GM21360 (cell line): ENCODE measurements at regions not wholly inside any gene's neighbourhood (a gene's known extent, or its start where the extent isn't known, plus 50 kb on each side); places are given as distances from the start of the nearest gene placed in this dataset.

Experiments
- ATAC-seq: cut with Tn5 transposase; IDR thresholded peaks from one replicate; pipeline ENCODE4 v1.9.1; 2021; ENCODE audit warnings: mild to moderate bottlenecking, moderate library complexity; ENCODE audit not compliant: unreplicated experiment

DNA sequence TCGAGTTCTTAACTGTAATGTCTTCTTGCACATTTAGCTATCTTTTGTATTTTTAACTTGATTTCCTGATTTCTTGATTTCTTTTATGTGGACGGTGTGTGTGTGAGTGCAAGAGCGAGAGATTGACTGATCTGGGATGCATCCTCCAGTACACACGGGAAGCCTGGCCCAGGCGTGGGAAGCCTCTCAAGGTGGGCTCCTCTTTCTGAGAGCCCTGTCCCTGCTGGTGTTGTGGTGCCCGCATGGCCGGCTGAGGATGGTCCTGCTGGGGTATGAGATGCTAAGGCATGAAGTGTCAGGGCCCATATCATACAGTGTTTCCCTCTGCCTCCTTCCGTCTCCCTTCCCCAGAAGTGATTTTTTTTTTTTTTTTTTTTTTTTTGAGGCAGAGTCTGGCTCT lies 130.8 kb upstream of the TCERG1L start:
- no peak for ATAC-seq

DNA sequence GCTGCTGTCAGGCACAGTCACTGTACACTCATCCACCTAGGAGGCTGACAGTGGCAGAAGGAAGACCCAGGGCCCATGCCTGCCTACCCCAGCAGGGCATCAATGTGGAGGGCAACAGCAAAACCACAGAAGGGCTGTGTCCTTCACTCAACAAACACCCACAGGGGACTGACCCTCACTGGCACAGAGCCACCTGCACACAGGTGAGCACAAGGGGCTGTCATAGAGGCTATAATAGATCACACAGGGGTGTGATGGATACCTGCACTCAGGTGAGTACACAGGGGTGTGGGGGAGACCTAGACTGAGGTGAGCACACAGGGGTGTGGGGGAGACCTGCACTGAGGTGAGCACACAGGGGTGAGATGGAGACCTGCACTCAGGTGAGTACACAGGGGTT lies 132.8 kb upstream of the TCERG1L start:
- ATAC-seq: no peak

DNA sequence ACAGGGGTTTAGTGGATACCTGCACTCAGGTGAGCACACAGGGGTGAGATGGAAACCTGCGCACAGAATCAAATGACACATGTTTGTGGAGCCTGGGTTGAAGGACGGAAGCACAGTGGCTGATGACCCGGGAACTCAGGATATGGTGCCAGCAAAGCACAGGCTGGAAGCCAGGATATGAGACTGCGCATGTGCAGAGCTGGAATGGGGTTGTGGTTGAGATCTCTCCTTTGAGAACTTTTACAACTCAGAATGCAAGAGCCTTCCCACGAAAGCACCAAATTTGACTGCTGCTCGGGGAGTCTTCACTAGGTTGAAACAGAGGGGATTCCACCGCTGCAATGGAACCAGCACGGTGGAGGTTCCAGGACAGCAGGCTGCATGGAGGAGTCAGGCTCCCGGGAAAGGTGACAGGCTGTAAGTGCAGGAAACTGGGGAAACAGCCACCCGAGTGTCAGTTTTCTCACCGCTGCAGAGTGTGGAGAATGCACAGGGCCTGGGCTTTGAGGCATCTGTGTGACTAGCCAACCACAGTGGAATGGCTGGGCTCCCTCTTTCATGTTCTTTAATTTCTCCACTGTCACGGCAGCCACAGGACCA lies 133.4 kb upstream of the TCERG1L start:
- no peak for ATAC-seq

DNA sequence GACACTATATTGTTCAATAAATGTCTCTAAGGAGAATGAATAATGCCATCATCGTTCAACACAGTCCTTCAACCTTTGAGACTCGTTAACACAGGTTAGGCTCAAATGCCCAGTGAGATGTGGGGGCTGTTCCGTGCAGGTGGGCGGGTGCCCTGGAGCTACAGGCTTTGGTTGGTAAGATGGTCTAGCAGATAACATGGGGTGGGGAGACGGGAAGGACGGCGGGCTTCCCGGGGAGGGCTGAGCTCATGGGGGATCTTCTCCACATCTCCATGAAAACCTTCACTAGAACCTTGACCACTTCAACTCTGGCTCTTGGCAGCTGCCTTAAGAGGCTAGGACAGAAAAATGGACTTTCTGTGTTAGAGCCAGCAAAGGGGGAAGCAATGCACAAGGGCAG lies 134.1 kb upstream of the TCERG1L start:
- no peak for ATAC-seq

DNA sequence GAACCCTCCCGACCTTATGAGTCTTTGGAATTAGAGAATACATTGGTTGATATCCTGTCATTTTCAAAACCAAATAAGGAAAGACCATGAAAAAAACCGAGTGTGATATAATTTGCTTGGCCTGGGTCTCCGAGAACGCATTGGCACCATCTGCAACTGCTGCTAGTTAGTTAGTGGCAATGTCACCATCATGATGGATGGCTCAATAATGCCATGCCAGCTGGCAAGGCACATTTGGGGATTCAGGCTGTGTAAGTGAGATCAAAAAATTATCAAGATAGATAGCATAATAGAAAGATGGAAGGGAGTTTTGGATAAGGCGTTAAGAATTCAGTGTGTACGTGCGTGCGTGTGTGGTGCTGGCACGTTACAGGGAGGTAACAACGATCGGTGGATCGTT lies 134.7 kb upstream of the TCERG1L start:
- no peak for ATAC-seq

DNA sequence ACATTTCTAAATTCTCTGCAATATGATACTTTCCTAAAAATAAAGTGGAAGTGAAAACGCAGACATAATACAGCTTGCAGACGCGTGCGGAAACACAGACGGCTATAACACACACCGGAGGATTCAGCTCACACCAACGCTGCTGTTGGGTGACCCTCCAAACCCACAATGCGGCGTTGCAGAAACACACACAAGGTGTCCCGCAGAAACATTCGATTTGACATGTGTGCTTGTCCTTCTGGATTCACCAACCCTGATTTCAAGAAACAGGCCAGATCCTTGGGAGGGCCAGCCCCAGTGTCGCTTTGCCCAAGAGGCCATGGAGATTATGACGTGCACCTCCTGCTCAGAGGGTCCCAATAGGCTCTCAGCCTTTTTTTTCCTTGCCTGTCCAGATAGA lies 136.7 kb upstream of the TCERG1L start:
- ATAC-seq: no peak

DNA sequence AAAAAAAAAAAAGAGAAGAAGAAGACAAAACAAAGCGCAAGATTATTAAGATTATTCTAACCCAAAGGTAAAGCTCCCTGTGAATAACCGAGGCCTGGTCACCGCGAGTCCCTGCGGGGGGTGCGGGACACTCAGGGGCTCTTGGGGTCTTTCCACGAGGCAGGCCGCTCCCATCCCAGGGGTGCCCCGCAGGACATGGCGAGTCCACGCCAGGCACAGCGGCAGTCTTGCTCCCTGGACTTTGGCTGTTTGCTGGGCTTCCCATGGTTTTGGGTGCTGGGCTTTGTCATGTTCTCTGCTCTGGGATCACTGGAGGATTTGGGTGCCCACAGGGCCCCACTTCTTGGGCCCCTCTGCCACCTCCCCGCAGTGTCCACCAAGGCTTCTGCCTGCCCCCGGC lies 137.4 kb upstream of the TCERG1L start:
- no peak for ATAC-seq

DNA sequence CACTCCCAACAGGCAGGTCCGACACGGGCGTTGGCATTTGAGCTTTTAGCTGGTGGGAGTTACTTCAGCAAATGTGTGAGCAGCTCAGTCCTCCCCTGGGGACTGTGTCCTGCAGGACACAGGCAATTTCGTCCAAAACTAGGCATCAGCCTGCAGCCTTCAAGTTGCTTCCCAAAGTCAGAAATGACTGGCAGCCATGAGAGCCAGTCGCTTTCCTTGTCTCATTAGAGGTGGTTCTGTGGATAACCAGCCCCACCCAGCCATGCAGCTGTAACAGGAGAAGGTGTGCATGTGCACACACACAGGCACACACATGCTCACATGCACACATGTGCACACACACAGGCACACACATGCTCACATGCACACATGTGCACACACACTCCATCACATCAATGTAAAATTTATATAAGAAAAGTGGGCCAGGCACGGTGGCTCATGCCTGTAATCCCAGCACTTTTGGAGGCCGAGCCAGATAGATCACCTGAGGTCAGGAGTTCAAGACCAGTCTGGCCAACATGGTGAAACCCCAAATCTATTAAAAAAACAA lies 138.8 kb upstream of the TCERG1L start:
- ATAC-seq: no peak

DNA sequence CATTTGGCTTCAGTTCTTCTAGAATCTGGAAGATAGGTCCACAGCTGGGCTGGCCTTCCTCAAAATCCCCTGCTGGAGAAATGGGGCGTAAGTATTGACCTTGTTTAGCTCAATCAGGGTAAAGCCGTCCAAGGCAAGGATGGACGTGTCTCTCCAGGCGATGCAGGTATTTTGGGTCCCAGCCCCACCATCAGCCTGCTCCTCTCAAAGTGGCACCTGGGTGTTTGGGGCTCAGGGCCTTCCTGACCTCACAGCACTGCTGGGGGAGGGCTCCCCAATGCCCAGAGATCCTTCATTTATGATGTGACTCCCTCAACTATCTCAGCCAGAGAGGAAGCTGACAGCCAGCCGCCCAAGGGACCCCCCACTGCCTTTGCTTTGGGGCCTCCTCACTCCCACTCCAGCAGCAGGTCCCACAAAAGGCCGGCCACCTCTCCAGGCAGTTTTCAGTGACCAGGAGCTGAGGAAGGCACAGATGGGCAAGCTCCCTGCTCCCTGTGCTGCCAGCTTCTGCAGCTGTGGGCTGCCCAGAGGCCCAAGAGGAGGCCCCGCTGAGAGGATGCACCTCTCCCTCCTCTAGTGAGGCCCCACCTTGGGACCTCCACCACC lies 140.0 kb upstream of the TCERG1L start:
- no peak for ATAC-seq

DNA sequence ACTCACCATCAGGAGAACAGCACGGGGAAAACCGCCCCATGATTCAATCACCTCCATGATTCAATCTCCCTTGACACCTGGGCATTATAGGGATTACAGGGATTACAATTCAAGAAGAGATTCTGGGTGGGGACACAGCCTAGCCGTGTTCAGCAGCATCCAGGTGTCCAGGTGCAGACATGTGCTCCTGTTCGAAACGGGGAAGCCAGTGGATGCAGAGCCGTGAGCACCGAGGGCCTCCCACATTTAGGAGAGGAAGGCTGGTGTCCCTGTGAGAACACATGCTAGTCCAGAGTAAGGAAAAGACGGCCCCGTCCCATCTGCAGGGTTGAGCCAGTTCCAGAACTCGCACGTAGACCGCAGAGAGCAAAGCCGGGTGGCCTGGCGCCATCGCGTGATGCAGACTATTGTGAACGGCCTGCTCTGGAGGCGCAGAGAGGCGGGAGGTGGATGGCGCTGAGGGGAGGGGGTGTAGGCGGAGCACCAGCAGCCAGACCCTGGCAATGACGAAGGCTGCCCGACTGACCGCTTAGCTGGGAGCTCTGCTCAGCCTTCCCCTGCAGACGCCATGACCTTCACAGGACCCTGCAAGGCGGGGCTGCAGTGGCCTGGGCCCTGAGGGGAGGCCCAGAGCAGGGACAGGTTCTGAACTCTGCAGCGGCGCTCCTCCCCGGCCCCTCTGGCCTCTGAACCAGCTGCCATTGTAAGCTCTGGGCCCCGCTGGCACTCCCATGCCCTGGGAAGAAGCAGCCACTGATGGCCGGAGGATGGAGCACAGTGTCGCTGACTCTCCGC lies 141.6 kb upstream of the TCERG1L start:
- ATAC-seq: no peak

DNA sequence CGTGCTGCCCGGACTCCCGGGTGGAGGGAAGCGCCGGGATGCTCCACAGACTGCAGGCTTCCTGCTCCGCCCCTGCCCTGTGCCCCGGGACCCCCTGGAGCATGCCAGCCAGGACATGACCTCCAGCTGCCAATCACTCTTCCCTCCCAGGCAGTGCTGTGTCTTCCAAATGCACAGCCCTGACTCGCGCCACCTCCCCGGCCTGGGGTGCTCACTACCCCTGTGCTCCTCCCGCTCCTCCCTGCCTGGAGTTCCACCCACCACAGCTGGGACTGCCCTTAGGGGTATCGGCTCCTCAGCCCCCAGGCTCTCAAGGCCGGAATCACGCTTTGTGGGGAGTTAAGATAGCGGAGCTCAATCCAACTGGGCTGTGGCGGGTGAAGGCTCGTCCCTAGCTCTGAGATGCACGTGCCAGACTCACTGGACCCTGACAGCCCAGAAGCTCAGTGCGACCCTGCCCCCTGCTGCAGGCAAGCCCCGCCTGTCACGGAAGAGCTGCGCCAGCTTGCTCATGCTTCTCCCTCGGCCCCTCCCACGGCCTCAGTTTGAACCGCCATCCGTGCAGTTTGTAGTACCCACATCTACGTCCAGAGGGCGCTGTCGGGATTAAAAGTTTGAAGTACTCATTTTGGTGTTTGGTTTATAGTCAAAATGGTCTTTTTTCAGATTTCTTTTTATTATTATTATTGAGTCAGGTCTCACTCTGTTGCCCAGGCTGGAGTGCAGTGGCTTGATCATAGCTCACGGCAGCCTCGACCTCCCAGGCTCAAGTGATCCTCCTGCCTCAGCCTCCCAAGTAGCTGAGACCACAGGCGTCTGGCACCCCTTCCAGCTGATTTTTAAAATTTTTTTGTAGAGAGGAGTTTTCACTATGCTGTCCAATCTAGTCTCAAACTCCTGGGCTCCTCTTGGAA lies 142.5 kb upstream of the TCERG1L start:
- ATAC-seq: no peak

DNA sequence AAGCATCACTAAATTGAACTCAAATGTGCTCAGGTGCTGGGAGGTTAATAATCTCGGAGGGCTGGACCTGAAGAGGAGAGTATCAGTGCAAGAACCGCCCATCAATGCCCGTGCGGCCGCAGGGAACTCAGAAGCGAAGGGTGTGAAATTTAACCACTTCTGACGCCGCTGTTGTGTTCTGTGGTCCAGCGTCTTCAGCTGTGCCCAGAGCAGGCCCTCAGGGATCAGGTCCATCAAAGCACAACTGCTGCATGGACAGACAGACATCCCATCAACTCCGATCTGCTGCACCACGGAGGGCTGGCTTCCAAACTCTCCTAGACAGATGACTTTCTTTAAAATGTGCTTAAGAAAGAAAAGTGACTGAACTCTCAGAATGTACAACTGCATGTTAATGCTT lies 144.9 kb upstream of the TCERG1L start:
- ATAC-seq: no peak

DNA sequence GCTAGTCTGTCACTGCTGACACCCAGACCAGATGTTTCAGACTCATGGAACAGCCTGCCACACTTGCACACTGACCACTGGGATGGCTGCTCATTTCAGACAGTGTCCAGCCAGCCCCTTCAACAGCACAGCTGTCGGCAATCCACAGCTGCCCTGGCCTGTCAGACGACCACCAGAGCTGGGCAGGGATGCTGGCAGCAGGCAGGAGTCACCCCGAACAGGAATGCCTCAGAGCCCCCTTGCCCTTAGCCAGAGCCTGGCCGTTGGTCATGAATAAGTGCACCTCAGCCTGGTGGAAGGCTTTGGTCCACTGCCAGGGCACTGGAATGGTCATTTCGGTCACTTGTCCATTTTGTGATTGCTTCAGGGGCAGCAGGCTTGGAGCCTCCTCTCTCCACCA lies 149.6 kb upstream of the TCERG1L start:
- no peak for ATAC-seq

DNA sequence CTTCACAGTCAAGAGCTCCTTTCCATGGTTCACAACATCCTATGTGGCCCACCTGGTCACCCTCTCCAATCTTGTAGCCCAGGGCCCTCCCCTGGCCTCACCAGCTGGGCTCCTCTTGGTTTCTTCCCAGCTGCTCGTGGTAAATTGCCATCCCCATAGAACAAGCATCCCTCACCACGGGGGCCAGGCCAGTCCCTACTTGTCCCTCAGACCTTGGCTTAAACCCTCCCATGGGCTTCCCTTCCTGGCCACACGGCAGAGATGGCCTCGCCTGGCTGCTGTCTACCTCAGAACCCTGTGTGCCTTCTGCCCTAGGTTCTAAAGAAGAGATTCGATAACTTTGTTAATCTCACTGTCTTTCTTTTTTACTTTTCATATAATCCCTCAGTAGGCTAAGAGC lies 153.3 kb upstream of the TCERG1L start:
- no peak for ATAC-seq

DNA sequence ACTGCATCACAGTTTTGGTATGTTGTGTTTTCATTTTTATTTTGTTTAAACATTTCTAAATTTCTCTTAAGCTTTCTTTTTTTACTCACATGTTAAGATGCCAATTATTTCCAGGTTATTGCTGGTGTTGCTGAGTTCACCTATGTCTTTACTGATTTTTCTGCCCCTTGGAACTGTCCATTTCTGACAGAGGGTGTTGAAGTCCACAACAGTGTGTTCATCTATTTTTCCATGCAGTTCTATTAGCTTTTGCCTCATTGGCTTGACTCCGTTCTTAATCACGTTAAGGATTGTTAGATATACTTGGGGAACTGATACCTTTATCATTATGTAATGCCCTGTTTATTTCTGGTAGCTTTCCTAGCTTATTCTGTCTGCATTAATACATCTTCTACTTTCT lies 158.0 kb upstream of the TCERG1L start:
- ATAC-seq: no peak

DNA sequence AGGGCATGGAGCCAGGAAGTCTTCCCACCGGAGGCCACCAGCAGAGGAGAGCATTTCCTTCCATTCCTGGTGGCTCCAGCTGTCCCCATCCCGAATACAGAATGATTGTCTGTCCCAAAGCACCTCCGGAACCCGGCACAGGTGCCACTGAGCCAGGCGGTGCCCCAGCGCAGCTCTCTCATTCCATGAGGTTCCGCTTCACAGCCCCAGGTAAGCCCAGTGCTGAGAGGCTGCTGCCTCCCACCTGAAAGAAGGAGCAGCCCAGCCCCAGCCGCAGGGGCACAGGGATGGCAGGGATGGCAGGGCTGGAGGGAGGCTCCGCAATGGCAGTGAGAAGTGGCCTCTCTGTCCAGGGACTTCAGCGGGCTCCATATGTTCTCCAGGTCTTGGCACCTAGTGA lies 162.1 kb upstream of the TCERG1L start:
- no peak for ATAC-seq

DNA sequence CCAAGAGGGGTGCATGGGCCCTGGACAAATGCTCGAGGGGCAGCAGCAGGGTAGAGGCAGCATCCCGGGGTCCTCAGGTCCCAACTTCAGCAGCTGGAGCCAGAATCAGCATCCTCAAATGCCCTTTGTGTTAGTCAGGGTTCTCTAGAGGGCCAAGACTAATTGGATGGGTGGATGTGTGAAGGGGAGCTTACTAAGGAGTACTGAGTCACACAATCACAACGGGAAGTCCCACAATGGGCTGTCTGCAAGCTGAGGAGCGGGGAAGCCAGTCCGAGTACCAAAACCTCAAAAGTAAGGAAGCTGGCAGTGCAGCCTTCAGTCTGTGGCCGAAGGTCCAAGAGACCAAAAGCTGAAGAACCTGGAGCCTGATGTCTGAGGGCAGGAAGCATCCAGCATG lies 162.9 kb upstream of the TCERG1L start:
- ATAC-seq: no peak

DNA sequence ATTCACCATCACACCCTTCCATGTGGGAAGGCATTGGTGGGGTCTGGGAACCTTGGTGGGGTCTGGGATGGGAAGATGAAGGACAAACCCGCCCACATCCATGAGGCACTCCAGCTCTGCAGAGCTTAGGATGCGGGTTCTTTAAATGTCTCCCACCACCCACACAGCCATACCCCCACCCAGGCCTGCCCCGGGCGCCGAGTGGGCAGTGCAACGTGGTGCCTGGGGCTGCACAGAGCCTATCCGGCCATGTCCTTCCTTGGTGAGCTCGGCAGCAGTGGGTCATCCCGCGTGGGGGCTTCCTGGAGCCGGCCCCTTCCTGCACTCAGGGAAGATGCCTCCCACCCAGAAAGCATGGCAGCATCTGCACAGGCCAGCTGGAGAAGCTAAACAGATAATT lies 163.5 kb upstream of the TCERG1L start:
- ATAC-seq: no peak

DNA sequence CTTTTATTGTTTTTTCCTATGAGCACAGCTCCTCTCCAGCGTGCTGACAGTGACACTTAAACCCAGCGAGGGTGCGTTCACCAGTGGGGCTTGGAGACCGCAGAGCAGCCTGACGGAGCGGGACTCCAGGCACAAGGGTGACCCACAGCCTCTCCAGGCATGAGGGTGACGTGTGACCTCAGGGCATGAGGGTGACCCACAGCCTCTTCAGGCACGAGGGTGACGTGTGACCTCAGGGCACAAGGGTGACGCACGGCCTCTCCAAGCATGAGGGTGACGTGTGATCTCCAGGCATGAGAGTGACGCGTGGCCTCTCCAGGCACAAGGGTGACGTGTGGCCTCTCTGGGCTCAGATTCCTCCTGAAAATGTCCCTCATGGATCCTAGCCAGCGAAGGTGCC lies 164.3 kb upstream of the TCERG1L start:
- ATAC-seq: no peak

DNA sequence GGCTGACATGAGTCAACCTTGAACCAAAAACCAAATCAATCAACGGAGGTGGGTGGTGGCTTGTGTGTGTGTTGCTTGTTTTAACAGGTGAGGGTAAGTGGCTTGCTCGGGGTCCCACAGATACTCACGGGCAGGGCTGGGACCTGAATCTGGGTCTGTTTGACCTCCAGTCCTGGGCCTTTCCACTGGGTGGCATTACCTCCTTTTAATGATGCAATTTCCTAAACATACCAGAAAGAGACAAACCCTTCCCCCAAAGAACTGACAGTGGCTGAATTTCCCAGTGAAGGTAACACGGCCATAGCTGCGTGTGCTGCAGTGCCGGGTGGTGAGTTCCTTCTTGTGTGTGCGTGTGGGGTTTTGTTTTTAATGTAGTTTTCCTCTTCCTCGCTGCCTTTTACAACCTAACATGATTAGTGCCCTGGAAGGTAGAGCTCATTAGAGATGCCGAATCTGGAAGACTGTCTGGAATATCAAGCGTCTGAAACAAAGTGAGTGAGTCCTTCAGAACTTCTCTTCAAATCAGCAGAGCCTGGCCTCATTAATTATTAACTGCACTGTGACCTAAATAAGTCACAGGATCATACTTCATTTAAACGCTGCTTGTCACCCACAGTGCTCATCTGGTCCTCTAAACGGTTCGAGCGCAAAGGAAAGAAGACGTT lies 166.1 kb upstream of the TCERG1L start:
- no peak for ATAC-seq
